Umbilical cord (tissue), 1 donor: ENCODE measurements at regions not wholly inside any gene's neighbourhood (a gene's known extent, or its start where the extent isn't known, plus 50 kb on each side); places are given as distances from the start of the nearest gene placed in this dataset.

Experiments used
- DNase-seq: peaks from one replicate; pipeline ENCODE4 v3.0.0-alpha.2; 2015; ENCODE audit warnings: low spot score

DNA sequence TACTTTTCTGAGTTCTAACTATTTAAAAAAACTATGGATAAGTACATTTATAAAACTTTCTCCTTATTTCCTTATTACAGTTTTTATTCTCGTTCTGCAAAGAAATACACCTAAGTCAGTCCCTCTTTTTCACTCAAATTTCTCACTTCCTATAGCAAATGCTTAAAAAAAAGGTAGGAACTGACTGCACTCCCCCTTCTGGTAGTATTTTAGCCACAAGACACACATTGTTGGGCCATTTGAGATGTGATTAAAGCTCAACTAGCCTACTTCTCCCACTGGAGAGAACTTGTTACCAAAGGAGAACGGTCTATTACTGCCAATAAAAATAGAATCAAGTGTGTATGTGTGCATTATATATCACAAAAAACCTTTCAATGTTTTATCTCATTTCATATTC is 521.9 kb upstream of the PRMT6 start:
- no peak for DNase-seq

DNA sequence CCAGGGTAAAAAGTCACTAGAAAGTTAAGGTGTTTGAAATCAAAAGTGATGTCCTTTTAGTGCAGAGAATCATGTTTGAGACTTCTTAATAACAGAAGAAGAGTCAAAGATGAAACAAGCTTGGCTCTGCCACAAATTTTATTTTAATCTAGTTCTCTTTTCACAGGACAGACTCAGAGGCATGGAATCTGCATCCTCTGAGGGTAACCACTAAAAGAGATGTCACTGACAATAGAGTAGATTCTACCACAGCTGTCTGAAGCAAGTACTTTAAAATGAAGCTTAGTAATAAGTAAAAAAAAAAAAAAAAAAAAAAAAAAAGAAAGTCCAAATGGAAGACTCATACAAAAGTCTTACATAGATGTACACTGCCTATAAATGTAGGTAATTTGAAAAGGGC is 519.7 kb upstream of the PRMT6 start:
- DNase-seq, result no peak

DNA sequence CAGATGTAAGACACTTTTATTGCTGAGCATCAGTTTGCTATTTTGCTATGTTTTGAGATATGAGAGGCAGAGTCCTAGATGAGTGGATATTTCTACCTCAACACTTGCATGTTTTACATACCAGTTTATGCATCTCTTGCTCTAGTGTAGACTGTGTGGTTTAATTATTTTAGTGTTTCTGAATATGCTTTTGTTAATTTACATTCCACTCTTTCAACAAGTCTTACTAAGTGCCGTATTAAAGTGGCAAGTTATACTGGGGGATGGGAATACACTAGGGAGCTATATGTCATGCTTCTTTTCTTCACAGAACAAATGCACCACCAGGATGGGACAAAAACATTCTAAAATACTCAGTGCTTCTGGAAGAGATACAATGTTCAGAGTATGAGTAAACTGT is 507.7 kb upstream of the PRMT6 start:
- no peak for DNase-seq

GRCh38 chr1:106554294-106554693 is 502.2 kb upstream of the PRMT6 start:
- DNase-seq, result no peak

DNA sequence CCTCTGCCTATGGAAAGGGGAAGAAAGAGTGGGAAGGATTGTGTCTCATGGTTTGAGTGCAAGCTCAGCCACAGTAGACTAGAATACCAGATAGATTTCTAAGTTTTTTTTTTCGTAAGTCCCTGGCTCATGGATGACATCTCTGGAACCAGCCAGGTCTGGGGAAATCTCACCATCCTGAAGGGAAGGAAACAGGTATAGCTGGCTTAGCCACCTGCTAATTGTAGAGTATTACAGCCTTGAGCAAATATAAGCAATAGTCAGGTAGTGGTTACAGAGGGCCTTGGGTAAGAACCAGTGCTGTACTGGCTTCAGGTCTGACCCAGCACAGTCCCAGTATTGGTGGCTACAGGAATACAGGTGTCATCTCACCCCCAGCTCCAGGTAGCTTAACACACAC is 500.9 kb upstream of the PRMT6 start:
- no peak for DNase-seq

GRCh38 chr1:106564192-106564591 is 492.3 kb upstream of the PRMT6 start:
- no peak for DNase-seq

DNA sequence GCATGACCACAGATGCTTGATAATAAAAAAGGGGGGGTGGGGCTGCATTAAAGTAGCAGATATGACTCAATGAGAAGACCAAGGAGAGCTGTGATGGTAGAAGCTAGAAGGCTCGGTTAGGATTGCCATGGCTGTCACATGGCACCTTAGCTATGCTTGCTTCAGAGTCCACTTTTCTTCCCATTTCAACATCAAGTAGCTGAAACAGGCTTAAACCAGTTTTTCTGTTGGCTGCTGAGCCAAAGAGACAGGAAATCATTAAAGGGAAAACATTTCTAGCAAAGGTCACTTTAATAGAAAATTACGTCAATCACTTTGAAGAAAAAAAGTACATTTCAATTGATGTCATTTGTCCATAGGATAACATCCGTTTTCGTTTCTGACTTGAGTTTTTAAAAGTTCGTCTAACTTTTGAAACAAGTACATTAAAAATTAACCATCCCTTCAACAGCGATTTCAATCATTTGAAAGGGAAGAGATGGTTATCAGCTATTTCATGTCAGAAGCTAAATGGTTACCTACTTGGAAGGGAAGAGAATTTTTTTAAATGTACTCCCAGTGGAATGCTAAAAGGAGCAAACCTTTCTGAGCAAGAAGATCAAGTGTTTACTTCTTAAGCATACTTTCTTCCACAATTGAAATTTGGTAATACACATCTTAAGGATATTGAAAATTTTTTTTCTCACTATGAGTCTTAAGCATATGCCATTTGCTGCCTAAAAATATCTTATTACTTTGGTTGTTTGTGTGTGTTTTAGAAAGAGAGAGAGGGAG is 488.1 kb upstream of the PRMT6 start:
- no peak for DNase-seq

GRCh38 chr1:106571109-106571508 is 485.4 kb upstream of the PRMT6 start:
- DNase-seq, result no peak

- DNase-seq, result no peak
Measured at GRCh38 chr1:106584107-106584506, 472.4 kb upstream of the PRMT6 start.

GRCh38 chr1:106584676-106585075 is 471.8 kb upstream of the PRMT6 start:
- DNase-seq, result no peak

DNA sequence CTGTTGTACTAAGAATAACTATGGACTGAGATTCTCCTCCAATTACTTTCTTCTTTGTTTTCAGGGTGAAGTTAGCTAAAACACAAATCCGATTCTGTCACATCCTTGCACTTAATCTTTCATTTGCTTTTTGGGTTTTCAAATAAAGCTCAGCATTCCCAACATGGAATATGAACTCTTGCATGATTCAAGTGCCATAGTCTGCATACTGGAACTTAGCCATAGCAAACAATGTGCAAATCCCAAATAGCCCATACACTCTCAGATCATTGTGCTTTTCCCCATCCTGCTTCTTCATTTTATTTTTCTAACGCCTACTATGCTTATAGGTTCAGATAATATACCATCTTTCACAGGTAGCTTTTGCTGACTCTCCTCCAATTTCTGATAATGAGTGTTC is 455.8 kb upstream of the PRMT6 start:
- DNase-seq, result no peak

GRCh38 chr1:106603616-106604015 is 452.9 kb upstream of the PRMT6 start:
- no peak for DNase-seq

- DNase-seq, result no peak
Measured at GRCh38 chr1:106608841-106609240, 447.6 kb upstream of the PRMT6 start.

- no peak for DNase-seq
Measured at GRCh38 chr1:106613068-106613467, 443.4 kb upstream of the PRMT6 start.

- no peak for DNase-seq
Measured at GRCh38 chr1:106613861-106614260, 442.6 kb upstream of the PRMT6 start.

DNA sequence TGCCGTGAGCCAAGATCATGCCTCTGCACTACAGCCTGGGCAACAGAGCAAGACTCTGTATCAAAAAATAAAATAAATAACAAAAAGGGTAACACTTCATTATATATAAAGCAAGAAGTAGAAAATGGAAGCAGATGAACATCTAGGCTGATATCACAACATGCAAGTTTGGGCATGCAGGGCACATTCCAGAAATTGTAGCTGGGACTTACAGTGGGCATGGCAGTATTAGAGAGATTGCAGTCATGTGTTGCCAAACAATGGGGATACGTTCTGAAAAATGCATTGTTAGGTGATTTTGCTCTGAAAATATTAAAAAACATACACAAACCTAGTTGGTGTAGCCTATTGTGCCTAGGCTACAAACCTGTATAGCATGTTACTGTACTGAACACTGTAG is 441.0 kb upstream of the PRMT6 start:
- DNase-seq, result no peak

- no peak for DNase-seq
Measured at GRCh38 chr1:106619080-106619826, 437.2 kb upstream of the PRMT6 start.

- DNase-seq, result no peak
Measured at GRCh38 chr1:106619827-106620134, 436.7 kb upstream of the PRMT6 start.

DNA sequence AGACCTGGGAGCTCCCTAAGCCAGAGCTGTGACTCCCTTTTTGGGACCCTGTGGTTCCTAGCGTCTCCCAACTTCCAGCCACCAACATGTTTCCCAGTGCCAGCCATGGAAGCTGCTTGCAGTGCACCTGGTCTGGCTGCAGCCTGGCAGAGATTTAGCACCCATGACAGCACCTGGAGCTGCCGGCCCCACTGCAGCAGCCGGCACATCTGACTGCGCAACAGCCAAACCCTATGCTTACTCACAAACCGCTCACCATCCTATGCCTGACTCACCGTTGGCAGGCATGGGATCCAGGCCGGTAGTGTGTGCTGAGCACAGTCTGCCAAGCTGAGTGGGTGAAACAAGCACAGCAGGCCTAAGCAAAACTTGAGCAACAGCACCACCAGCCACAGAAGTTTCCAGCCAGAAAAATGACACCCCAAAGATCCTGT is 435.9 kb upstream of the PRMT6 start:
- DNase-seq, result no peak

DNA sequence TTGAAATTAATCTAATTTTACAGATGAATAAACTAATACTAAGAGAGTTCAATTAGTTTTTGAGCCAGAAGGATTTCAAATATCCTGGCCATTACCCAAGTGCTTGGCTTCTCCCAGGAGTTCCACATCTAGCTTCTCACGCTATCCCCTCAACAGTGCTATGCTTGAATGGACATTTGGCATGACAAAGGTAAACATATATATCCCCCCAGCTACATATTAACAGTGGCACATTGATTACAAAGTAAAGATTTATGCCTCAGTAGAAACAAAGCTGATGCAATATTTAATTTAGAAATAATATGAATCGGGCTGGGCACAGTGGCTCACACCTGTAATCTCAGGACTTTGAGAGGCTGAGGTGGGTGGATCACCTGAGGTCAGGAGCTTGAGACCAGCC is 434.6 kb upstream of the PRMT6 start:
- no peak for DNase-seq

DNA sequence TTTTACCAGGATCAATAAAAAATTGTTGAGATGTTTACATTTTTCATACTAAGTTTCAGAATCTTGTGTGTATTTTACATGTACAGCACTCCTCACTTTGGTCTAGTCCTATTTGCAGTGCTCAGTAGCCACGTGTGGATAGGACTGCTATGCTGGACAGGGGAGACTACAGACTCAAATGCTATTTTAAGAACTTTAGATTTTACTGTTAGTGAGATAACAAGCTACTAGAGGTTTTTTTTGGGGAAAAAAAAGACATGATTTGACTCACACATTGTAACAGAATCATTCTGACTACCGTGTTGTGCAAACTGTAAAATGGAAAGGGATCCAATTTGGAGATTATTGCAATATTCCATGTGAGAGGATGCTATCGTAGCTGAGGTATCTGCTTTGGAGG is 418.9 kb upstream of the PRMT6 start:
- no peak for DNase-seq

- no peak for DNase-seq
Measured at GRCh38 chr1:106646261-106646784, 410.2 kb upstream of the PRMT6 start.

GRCh38 chr1:106646816-106647215 is 409.7 kb upstream of the PRMT6 start:
- no peak for DNase-seq
